BE2C (cell line): ENCODE measurements at regions not wholly inside any gene's neighbourhood (a gene's known extent, or its start where the extent isn't known, plus 50 kb on each side); places are given as distances from the start of the nearest gene placed in this dataset.

Experiments
- DNase-seq: peaks from one replicate; pipeline ENCODE4 v3.0.0-alpha.2; 2020
- H3K27me3 ChIP-seq: fragments of 250-450 bp; sonication (Bioruptor Pico); 2 replicates; pipeline ENCODE4 v1.5.1; 2020; ENCODE audit warnings: mild to moderate bottlenecking
- H3K36me3 ChIP-seq: fragments of 250-450 bp; sonication (Bioruptor Pico); 2 replicates; pipeline ENCODE4 v1.5.1; 2020; ENCODE audit warnings: mild to moderate bottlenecking
- H3K4me1 ChIP-seq: fragments of 250-450 bp; sonication (Bioruptor Pico); 2 replicates; pipeline ENCODE4 v1.5.1; 2020
- H3K4me3 ChIP-seq: 2 replicates; pipeline ENCODE4 v1.5.1; 2011; ENCODE audit warnings: low read depth, low read length
- H3K9me3 ChIP-seq: fragments of 250-450 bp; sonication (Bioruptor Pico); 2 replicates; pipeline ENCODE4 v1.5.1; 2020
- TF ChIP-seq, protein P1 (sequence below): IDR thresholded peaks from 2 replicates; pipeline ENCODE4 v1.5.1; 2012; ENCODE audit warnings: mild to moderate bottlenecking, low read depth, low read length

DNA sequence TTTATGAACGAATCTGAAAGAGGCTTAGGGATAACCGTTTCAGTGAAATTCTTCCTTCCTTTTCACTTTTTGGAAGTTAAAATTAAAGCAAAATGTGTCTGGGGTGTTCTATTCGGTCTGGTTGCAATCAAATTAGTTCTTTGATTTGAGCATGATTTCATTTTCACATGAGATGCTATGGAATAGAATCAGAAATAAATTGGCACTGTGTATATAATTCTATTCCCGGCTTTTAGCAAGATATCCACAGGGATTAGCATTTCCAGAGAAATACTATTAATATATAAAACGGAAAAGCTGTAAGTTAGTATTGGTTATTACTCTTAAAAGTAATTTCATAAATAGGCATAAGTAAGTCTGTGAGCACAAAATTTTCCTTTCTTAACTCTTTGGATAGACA is 1676.8 kb upstream of the PCDH7 start:
- no peaks in the 10 kb centered on the region for H3K27me3 ChIP-seq
- no peaks in the 10 kb centered on the region for H3K9me3 ChIP-seq
- H3K36me3 ChIP-seq = no peaks in the 10 kb centered on the region
- no peak overlapping the region for H3K4me3 ChIP-seq
- TF ChIP-seq, protein P1, sequence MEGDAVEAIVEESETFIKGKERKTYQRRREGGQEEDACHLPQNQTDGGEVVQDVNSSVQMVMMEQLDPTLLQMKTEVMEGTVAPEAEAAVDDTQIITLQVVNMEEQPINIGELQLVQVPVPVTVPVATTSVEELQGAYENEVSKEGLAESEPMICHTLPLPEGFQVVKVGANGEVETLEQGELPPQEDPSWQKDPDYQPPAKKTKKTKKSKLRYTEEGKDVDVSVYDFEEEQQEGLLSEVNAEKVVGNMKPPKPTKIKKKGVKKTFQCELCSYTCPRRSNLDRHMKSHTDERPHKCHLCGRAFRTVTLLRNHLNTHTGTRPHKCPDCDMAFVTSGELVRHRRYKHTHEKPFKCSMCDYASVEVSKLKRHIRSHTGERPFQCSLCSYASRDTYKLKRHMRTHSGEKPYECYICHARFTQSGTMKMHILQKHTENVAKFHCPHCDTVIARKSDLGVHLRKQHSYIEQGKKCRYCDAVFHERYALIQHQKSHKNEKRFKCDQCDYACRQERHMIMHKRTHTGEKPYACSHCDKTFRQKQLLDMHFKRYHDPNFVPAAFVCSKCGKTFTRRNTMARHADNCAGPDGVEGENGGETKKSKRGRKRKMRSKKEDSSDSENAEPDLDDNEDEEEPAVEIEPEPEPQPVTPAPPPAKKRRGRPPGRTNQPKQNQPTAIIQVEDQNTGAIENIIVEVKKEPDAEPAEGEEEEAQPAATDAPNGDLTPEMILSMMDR = no peak
- no peaks in the 10 kb centered on the region for H3K4me1 ChIP-seq
- no peak for DNase-seq

- no peak for DNase-seq
- Histone ChIP-seq H3K9me3 (no peaks in the 10 kb centered on the region), H3K4me1 (no peaks in the 10 kb centered on the region), H3K36me3 (no peaks in the 10 kb centered on the region), H3K4me3 (no peak overlapping the region), H3K27me3 (no peaks in the 10 kb centered on the region)
- TF ChIP-seq, protein P1 = no peak
Measured at GRCh38 chr4:29046186-29046585, 1674.0 kb upstream of the PCDH7 start.

GRCh38 chr4:29046781-29047180 is 1673.4 kb upstream of the PCDH7 start:
- Histone ChIP-seq H3K27me3 (no peaks in the 10 kb centered on the region), H3K9me3 (no peaks in the 10 kb centered on the region), H3K4me3 (no peak overlapping the region), H3K4me1 (no peaks in the 10 kb centered on the region), H3K36me3 (no peaks in the 10 kb centered on the region)
- TF ChIP-seq, protein P1 = no peak
- DNase-seq = no peak

- peak; percentile 3 for DNase-seq
- Histone ChIP-seq H3K9me3 (no peaks in the 10 kb centered on the region), H3K4me1 (no peaks in the 10 kb centered on the region), H3K27me3 (no peaks in the 10 kb centered on the region), H3K4me3 (no peak overlapping the region), H3K36me3 (no peaks in the 10 kb centered on the region)
- TF ChIP-seq, protein P1 = no peak
Measured at GRCh38 chr4:29047341-29048041, 1672.7 kb upstream of the PCDH7 start.

GRCh38 chr4:29051381-29051965 is 1668.7 kb upstream of the PCDH7 start:
- Histone ChIP-seq H3K4me3 (no peak overlapping the region), H3K27me3 (no peaks in the 10 kb centered on the region), H3K36me3 (no peaks in the 10 kb centered on the region), H3K4me1 (no peaks in the 10 kb centered on the region), H3K9me3 (no peaks in the 10 kb centered on the region)
- DNase-seq = no peak
- TF ChIP-seq, protein P1 = no peak

DNA sequence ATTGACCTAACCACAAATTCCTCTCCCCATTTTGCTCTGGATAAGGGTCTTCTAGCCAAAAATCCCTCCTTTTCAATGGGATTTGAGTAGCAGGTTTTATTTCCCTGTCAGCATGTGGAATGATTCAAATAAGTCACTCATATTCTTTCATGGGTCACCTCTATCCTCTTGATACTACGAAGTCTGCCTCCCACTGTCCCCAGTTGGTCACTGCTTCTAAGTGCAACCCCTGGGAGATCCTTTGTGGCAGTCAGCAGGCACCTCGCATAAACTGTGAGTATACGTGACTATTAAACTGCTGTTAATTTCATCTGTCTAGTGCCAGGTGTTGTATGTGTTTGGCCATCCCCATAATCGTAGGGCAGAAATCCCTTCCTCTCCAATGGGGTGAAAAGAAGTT is 1667.9 kb upstream of the PCDH7 start:
- TF ChIP-seq, protein P1 = no peak
- H3K27me3 ChIP-seq = no peaks in the 10 kb centered on the region
- no peaks in the 10 kb centered on the region for H3K4me1 ChIP-seq
- H3K9me3 ChIP-seq = no peaks in the 10 kb centered on the region
- DNase-seq = no peak
- H3K36me3 ChIP-seq = no peaks in the 10 kb centered on the region
- no peak overlapping the region for H3K4me3 ChIP-seq
